Fibroblast of skin of back (primary cell): ENCODE measurements at regions not wholly inside any gene's neighbourhood (a gene's known extent, or its start where the extent isn't known, plus 50 kb on each side); places are given as distances from the start of the nearest gene placed in this dataset.
"Not testable (repeated sequence)": the region's sequence is repeated elsewhere in the genome, so short reads cannot be mapped to it uniquely, and the experiment has no call there.

ENCODE experiments used
- DNase-seq: peaks from one replicate; pipeline ENCODE4 v3.0.0-alpha.2; 2013

- DNase-seq = no peak
Measured at GRCh38 chr6:33892581-33893346, 89.0 kb upstream of the MLN start.

DNA sequence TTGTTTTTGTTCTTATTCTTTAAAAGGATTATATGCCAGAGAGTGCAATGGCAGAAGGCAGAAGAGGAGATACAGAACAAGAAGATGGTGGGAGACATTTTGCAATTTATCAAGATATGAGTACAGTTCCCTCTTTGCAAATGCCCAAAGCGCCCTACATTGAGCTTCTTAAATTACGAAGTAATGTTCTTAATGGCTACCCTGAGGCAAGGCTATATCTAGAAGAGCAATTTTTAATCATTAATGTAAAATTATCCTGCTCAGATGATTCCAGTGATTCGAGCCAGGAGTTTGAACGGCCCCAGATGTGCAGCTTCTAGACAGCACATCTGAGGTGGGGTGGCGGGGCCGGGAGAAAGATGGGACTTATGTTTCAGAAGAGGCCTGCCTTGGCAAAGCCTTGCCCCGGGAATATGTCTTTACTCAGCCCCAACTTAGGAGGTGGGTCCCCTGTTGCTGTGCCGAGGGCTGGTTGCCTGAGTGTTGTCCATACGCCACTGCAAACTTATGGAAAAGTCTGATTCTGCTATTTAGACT lies 84.9 kb upstream of the MLN start:
- no peak for DNase-seq

GRCh38 chr6:33888183-33888582 lies 84.4 kb upstream of the MLN start:
- DNase-seq = no peak

GRCh38 chr6:33886673-33887144 lies 82.9 kb upstream of the MLN start:
- DNase-seq = peak; percentile 54

GRCh38 chr6:33885132-33886057 lies 81.6 kb upstream of the MLN start:
- DNase-seq = peak; percentile 84

- not testable (repeated sequence) for DNase-seq
Measured at GRCh38 chr6:33883621-33884020, 79.8 kb upstream of the MLN start.

DNA sequence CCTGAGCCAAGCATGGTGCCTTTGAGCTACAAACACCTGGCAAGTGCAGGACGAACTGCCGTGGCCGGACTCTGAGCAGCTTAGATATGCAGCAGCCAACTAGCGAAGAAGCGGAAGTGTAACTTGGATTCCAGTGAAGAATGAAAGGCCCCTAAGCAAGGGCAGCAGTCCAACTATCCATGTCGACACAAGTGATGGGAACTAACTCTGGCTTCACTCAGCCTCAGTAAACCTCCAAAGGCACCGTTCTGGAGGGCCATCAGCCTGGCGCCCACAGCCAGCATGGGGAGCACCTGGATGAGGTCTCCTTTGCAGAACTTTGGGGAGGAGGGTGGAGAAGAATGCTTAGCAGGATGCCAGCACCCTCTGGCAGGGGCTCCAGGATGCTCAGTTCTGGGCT lies 78.4 kb upstream of the MLN start:
- no peak for DNase-seq

- no peak for DNase-seq
Measured at GRCh38 chr6:33880766-33881165, 77.0 kb upstream of the MLN start.

- no peak for DNase-seq
Measured at GRCh38 chr6:33880104-33880678, 76.4 kb upstream of the MLN start.

- DNase-seq = no peak
Measured at GRCh38 chr6:33878562-33878961, 74.8 kb upstream of the MLN start.

GRCh38 chr6:33877982-33878535 lies 74.3 kb upstream of the MLN start:
- DNase-seq = no peak

GRCh38 chr6:33875696-33876095 lies 71.9 kb upstream of the MLN start:
- no peak for DNase-seq

DNA sequence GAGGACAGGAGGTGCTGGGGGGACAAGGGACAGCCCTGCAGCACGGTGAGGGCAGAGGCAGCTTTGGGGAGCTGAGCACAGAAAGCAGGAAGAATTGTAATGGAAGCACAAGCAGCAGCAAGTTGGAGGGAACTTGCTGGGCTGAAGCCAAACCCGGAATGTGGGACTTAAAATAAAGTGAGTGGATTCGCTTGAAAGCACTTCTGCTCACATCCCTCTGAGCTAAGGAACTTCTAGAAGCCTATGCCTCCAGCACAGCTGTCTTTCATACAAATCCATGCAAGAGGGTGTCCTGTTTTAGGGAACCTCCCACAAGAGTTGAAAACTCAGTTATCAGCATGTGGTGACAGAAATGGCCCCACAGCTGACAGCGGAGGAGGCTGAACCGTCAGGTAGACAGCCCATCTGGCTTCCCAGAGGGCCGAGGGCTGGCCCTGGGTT lies 71.4 kb upstream of the MLN start:
- no peak for DNase-seq

- DNase-seq = no peak
Measured at GRCh38 chr6:33874136-33874760, 70.4 kb upstream of the MLN start.

- DNase-seq = no peak
Measured at GRCh38 chr6:33872761-33873160, 69.0 kb upstream of the MLN start.

DNA sequence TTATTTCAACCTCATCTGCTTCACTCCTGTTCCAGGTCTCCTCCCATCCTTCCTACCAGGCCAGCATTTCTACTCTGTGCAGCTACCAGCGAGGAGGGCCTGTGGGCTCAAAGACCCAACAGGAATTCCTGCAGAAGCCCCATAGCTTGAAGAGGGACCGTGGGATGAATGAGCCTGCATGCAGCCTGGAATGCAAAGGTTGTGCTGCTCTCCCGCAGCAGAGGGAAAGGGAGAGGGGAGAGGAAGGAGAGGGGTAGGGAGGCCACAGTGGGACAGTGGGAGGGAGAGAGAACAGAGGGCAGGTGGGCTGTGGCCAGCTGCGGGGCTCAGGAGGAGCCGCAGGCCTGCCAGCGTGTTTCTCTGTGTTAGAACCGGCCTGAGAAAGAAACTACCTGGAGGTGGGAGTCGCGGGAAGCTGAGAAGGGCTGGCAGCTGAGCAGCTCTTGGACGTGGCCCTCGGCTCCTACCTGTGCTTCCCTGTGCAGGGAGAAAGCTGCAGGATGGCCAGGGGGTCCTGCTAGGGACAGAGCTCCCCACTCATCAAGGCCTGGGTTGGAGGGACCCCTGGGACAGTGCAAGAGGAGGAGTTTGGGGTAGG lies 66.1 kb upstream of the MLN start:
- DNase-seq = no peak

DNA sequence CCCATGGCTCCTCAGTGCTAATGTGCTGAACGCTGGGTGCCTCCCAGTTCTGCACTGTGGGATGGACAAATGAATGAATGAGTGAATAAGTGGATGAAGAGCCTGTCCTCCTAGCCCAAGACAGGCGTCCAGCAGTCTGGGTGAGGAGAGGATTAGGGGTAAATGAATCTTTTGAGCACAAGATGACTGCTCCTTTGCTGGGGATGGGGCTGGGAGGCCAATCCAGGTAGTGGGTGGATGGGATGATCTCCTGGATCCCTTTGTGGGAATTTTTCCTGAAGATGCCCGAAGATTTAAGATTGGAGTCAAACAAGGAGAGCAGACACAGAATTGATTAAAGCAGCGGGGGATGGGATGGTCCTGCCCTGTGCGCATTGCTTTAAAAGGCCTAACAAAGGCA lies 65.3 kb upstream of the MLN start:
- no peak for DNase-seq

GRCh38 chr6:33868141-33868540 lies 64.3 kb upstream of the MLN start:
- DNase-seq = no peak

- DNase-seq = no peak
Measured at GRCh38 chr6:33865478-33866077, 61.8 kb upstream of the MLN start.

GRCh38 chr6:33863723-33864440 lies 60.1 kb upstream of the MLN start:
- DNase-seq = no peak

DNA sequence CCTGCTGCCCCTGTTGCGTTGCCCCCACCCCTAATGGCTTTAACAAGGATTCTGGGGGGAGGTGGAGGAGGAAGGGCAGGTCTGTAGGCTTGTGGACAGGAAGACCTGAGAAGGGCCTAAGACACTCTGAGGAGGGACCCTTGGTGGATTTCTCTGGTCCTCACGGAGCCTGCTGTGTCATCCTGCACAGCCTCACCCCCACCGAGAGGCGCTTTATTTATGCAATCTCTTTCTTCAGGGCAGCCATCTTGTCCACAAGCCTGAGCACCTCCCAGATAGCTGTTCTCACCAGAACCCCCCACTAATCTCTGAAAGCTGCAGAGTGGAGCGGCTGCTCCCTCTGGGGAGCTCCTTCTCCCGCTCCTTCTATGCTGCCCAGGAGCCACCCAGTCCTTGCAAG lies 59.3 kb upstream of the MLN start:
- DNase-seq = no peak
